ENCODE measurements at regions not wholly inside any gene's neighbourhood (a gene's known extent, or its start where the extent isn't known, plus 50 kb on each side); places are given as distances from the start of the nearest gene placed in this dataset.

DNA sequence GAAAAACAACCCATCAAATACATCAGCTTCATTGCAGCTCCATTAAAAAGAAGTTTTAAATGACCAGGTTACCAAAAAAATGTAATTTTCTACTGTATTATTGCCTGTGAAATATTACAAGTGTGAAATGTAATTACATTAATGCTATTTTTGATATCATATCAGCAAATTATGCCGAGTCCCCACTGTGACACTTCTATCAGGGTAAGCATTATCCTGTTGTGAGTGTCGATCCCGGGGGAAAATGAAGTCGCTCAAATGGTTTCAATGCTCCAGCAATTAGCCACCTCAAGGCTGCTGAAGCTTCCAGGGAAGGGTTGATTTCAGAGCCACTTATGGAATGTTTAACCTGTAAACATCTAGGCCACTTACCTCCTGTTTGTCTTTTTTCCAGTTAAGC, 70.4 kb downstream of the RCN1 start:
- no peak for DNase-seq (ENCODE audit: low read depth)

DNA sequence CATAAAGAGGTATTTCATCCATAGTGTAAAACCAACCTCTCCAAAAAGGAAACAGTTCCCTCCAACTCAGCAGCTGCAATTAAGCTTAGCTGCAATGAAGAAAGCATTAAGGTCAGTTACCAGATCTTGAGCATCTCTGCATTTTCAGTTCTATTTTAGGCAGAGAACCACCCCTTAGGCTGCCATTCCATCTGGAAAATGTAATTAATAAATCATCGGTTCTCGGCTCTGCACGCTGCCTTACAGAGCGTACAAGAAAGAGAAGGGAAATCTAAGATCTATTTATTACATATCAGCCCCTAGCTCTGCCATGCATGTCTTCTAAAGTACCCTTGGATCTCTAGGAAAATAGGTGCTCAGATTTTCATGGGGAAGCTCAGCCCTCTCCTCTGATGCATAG, 71.5 kb downstream of the RCN1 start:
- no peak for DNase-seq (ENCODE audit: low read depth)

DNA sequence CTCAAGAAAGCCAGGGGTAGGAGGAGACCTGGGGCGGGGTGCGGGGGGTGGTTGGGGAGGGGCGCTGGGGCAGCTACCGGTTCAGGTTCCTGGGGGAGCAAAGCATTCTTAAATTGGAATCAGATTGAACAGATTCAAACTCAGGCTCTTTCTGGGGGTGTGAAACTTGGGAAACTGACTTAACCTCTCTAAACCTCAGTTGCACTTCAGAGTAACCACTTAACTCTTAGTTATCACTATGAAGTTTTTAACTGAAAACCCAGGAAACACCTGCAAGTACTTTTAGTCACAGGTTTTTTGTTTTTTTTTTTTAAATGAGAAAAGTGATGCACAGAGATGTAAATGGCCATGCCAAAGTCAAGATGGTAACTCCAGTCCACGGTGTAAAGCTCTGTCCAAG, 72.0 kb downstream of the RCN1 start:
- DNase-seq (ENCODE audit: low read depth): no peak

DNA sequence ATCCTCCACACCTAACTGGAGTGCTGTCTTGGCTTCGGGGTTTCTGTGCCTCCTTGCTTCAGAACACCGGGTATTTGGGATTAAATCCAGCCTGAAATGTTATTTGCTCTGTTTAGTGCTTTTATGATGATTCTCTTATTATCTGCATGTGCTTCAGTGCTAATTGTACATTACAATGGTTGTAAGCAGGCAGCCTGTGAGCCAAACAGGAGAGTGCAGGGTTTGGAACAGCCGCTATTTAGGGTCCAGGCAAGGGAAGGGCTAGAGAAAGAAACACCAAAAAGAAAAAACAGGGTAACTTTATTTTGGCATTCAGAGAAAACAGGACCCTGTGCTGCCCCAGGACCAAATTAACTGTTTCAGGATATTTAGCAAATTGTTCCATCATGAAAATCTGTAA, 72.7 kb downstream of the RCN1 start:
- DNase-seq (ENCODE audit: low read depth): no peak

DNA sequence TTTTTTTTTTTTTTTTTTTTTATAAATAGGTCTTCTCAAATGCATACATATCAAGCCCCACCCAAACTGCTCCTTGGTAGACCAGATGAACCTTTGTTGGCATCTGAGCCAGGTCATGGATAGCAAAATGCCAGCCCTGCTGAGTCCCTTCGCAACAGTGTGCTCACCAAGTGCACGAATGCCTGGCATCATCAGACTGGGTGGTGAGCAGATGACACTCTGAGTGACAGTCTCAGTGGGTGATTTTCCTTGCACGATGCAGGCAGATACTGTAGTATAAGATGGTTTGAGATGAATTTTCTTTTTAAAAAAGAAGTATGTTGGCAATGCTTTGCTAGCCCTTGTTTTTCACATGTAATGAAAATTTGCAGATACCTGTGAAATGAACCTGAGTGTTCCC, 74.0 kb downstream of the RCN1 start:
- no peak for DNase-seq (ENCODE audit: low read depth)

DNA sequence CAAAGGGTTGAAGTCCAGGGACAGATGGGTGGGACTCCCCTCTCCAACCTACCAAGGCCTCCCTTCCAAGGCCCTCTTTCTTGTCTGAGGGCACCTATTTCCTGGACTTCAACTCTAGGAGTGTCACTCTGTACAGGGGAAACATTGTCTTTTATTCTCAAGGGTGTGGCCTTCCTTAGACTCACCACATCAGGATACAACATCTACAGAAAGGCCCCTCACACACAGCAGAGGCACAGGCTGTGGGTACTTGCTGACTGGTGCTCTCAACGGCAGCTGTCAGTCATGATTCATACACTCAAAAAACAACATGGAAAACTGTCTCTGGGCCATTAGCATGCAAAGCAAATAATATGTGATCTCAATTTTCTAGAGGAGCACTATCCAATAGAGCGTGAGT, 78.0 kb downstream of the RCN1 start:
- no peak for DNase-seq (ENCODE audit: low read depth)

DNA sequence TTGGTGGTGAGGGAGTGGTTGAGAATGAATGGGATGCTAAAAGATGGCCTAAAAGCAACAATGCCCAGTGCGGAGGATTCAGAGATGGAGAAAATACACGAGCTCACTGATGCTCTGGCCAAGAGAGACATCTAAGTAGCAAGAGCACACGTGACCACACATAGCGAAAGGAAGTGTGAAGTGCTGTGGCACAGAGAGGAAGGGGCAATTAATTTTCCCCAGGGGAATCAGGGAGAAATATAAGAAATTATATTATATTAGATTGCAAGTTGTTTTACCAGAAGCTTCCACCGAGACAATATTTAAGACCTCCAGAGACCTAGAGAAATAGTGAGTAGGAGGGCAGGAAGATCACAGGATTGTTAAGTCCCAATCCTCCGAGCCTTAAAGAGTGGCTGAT, 80.6 kb downstream of the RCN1 start:
- DNase-seq (ENCODE audit: low read depth): no peak

DNA sequence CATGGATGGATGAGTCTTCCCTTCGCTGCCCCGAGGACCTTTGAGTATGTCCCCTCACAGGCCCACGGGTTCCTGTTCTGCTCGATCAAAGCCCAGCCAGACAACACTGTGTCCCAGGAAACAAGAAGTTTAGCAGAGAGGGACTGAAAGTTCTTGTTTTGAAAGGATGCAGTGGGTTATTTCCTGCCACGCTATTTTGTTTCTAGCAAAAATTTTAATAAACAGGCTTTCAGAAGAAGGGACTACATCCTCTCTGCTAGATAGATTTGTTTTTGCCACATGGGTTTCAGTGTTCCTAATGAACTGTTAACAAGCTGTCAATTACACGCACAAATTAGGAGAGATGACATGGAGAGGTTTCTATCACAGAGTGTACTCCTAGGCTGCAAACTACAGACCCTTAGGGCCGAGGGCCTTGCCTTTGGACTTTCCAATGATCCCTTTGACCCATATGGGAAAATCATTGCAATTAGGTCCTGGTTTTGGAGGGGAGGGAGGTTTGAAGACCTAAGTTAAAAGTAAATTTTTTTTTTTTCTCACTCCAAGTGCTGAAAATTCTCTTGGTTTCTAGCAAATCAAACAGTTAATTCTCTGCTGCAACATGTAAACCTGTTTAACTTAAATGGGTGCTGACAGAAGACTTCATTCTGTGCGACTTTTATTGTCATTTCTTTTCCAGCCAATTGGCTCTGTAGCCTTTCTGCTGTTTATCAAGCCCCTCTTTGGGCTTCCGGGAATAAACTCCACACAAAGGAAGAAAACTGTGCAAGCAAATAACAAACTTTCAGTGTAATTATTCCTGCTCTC, 81.4 kb downstream of the RCN1 start:
- no peak for DNase-seq (ENCODE audit: low read depth)

DNA sequence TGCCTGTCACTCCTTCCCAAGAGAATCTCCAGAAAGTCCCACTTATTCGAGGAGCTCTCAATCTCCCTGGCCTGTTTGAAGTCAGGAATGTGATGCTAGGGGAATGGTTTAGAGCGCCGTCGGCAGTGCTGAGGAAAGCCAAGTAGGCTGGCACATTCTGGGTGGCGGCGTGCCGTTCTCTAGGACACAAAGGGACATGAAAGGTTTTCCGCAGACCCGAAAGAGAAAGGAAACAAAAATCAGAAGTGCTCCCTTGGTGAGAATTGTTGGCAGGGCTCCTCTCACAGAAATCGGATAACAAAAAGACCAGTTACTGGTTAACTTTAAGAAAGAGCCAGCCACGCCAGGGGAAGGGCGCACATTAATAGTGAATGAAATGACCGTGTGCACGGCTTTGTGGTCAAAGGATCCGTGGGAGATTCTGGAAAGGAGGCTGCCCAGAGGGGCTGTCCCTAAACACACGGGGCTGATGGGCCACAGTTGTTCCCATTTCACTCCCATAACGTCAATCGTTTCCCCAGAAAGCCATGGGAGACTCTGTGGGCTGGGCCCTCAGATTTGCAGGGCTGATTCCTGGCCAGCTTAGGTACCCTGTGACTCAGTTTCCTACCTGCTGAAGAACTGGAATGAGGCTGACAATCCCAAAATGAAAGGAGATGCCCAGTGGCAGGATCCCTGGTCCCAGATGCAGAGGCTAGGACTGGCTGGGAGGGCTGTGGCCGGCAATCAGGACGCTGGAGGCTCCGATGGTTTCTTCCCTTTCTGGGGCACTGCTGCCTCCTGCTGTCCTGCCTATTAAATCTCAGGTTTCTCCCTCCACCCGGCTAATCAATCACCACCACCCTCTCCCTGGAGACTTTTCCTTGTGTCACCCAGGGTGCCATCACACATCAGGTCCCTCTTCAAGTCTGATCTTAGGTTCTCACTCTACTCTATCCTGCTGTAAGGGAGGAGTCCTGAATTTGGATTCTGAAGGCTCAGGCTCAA, 82.3 kb downstream of the RCN1 start:
- DNase-seq (ENCODE audit: low read depth): peak; percentile 44

DNA sequence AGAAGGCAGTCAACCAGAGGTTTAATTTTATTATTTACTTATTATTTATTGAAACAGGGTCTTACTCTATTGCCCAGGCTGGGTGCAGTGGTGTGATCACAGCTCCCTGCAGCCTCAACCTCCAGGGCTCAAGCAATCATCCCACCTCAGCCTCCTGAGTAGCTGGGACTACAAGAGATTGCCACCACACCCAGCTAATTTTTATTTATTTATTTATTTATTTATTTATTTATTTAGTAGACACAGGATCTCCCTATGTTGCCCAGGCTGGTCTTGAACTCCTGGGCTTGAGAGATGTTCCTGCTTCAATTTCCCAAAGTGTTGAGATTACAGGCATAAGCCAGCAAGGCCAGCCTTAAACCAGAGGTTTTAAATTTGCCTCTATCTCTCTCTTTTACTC, 83.1 kb downstream of the RCN1 start:
- no peak for DNase-seq (ENCODE audit: low read depth)

DNA sequence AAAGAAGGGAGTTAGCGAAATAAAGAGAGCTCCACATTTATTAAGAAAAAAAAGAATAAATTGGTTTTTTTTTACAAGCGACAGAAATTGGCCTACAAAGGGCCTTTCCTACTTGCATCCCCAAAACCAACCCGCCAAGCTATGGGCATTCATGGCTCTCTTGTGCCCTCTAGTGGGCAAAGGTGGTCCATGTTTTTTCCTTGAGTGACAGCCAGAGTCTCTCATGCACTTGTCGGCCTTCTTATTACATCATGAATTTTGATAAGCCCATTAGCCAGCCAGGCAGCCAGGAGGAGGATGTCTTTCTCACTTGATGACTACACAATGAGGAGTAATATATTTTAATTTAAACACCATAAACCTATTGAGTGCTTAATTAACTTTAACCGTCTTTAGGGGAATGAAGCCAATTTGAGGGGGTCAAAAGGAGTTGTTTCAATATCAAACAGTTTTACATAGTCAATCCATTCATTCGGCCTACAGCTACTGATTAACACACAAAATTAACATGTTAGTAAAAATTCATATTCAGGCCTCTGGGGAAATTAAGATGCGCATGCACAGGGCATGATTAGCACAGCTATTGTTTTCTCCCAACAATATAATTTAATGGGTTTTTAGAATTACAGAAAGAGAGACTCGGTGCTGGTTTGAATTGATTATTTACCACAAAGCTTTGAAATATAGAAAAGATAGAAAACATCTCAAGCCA, 85.5 kb downstream of the RCN1 start:
- DNase-seq (ENCODE audit: low read depth): peak; percentile 81

DNA sequence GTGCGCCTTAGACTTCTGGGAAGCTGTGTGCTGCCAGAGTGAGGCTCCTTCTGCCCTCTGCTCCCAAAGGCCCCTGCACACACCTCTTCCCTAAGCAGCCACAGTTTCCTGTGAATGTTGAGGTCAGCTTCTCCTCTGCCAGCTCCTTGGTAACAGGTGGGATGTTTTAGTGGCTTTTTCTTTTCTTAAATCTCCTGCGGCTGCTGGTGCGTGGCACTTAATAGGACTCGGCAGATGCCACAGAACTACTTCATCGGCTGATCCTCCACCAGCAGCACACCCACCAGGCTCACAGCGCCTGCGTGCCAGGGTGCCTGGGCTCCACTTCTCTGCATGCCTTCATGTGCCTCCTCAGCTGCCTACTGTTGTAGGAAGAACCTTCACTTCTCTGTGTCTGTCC, 87.8 kb downstream of the RCN1 start:
- no peak for DNase-seq (ENCODE audit: low read depth)

DNA sequence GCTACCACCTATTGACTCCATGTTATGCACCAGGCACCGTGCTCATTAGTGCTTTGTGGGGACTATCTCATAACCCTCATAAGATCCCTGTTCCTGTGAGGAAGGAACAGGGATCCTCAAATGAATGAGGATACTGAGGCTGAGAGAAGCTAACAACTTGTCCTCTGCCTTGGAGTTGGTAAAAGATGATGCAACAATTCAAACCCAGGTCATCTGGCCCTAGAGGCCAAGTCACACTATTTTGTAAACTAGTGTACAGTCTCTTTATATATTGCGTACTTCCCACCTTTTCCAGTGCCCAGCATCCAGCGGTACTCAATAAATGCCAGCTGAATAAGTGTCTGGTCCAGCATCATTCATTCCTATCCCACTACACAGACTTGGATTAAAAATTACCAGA, 92.6 kb downstream of the RCN1 start:
- DNase-seq (ENCODE audit: low read depth): no peak

DNA sequence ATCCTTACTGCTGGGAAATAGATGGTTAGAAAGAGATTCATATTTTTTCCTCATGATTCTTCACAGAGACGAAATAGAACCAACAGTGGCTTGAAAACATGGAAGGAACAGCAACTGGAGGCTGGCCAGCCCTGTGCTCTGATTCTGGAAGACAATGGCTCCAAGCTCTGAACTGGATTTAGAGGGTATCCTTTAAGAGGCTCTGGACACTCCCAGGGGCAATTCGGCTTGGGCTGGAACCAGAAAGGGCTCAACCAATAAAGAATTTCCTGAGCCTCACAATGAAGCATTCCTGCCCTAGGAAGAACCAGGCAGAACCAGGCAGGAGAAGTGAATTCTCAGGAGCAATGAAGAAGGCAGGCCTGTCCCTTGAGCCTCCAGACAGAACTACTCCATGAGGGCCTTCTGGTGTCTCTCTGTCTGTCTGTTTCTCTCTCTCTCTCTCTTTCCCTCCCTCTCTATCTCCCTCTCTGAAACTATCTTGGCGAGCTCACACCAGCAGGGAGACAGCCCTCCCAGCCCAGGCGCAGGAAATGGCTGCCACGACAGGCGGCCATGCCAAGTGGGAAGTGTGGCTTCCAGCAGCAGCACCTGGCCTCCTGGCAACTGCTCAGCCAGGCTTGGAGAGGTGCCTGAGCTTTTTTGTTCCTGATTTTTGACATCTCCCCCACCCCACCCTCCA, 93.3 kb downstream of the RCN1 start:
- no peak for DNase-seq (ENCODE audit: low read depth)

DNA sequence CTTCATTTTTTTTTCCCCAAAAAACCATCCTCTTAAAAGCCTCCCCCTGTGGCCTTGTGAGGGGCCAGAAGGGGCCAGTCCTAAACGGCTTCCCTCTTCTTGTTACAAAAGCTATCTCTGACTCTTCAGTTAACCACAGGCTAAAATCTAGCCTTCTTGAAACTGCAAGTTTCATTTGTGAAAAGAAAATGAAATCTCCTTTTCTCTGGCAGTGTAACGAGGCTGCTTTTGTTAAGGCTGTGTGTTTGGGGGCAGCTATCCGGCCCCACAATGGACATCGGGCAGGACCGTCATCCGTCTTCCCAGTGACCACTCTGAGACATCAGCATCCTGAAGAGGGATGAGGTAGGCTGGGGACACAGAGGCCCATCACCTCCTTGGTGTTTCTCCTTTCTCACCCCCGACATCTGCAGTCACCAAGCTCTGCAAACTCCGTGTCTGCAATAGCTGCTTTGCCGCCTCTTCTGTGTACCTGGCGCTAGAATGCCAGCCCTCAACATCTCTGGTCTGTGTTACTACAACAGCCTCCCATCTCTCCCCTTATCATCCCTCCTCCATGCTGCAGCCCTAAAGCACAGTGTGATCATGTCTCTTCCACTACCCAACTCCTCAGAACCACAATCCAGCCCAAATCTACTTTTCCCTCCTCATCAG, 94.0 kb downstream of the RCN1 start:
- DNase-seq (ENCODE audit: low read depth): no peak

DNA sequence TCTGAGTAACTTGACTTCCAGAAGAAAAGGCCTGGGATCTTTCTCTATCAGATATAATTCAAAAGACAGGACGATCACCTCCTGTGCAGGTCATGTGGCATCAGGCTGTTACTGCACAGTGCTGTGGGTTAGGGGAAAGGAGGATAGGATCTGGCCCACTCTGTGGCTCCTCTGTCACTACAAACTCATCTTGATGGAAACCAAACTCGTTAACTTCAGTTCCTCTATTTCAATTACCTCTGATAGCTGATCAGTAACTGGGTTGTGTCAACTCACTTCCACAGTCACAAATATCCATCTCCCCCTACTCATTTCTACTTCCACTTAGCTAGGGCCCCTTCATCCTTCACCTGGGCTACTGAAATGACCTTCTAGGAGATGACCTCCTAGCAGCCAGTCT, 95.2 kb downstream of the RCN1 start:
- DNase-seq (ENCODE audit: low read depth): no peak

DNA sequence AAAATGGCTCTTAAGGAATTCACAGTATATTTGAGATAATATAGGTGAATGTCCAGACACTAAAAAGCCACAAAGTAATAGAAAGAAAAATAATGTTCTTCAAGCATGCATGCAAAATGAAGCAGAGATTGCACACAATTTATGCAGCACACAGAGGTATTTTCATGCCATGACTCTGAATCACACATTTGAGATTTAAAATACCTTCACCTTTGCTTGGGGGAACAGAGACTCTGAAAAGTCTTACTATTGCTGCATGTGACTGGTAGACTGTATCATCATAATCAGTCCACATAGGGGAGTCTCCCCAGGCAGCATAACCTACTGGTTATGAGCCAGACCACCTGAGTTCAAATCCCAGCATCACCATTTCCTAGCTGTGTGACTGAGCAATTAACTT, 96.2 kb downstream of the RCN1 start:
- no peak for DNase-seq (ENCODE audit: low read depth)

DNA sequence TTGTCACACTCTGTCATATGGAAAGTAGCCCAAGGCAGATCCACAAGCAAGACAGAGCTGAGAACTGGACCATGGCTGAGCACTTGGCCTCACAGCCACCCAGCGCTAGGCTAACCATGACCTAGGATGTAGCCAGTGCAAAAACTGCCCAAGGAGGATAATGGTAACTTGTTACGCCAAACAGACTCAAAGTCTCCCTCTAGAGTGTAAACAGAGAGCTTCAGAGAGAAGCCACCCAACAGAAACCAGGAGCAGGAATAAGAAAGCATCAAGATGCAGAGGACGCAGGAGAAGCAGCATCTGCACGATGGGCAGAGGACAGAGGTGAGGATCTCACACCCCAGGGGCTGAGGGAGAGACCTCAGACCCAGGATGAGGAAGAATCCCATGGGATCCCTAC, 97.9 kb downstream of the RCN1 start:
- no peak for DNase-seq (ENCODE audit: low read depth)

DNA sequence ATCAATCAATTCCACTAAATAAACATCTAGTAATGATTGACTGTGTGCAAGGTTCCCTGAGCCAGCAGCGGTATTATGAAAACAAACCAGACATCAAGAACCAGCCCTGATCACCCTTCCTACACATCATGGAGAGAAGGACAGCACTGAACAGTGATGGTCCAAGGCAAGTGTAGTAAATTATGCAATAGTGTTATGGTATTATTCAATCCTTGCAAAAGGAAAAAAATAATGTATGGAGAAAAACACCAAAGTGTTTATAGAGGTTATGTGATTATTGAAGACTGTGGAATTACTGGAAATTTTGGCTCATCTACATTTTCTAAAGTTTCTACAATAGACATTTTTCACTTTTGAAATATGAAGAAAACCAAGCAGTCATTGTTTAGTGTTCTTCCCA, 105.3 kb downstream of the RCN1 start:
- DNase-seq (ENCODE audit: low read depth): no peak

DNA sequence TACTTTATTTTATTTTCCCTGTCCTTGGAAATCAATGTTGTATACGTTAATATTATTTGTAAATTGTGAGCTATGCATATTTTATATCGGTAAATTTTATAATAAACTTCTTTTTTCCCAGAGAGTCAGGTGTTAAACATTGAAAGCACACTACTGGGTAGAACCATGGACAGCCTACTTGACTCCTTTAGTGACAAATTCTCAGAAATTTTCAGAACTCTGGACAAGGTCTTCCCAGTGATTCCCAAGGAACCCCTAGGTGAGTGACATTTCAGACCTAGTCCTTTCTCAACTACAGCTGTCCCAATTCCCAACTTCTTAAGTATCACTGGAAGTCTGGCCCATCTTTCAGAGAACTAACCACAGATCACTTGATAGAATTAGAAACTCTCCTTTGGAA, 107.2 kb downstream of the RCN1 start:
- DNase-seq (ENCODE audit: low read depth): peak; percentile 29

DNA sequence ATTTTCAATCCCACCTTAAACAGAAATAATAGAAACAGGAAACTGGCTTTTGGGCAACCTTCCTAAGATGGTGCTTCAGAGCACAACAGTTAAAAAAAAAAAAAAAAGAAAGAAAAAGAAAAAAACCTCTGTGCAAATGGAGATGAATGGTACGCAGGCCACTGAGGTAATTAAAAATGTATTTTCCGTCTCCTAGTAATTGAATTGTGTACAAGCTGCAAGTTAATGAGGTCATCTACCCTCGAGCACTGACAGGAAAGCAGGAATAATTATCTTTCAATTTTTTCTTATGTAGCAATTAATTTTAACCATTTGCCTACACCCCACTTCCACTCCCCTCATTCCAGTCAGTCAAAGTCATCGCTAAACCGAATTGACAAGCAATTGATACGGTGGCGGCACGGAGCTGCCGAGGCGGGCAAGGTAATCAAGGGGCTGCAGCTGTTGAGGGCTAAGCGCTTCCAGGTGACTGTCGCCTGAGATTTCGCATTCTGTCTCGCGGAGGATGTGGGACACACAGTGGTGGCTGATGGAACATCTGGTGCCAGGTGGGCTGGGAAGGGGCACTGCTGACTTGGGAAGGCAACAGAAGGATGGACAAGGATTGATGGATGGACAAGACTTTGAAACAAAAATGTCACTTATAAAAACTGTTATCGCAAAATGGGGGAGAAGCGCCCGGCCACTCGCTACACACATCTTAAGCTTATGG, 109.4 kb downstream of the RCN1 start:
- no peak for DNase-seq (ENCODE audit: low read depth)

All from amniotic epithelial cell (primary cell).